Islet of Langerhans (tissue), 1 donor: ENCODE measurements at regions not wholly inside any gene's neighbourhood (a gene's known extent, or its start where the extent isn't known, plus 50 kb on each side); places are given as distances from the start of the nearest gene placed in this dataset.
"Not testable (repeated sequence)": the region's sequence is repeated elsewhere in the genome, so short reads cannot be mapped to it uniquely, and the experiment has no call there.

Experiments used
- FAIRE-seq: peaks from one replicate; lab custom pipeline; 2011; peaks lifted over from hg19 to GRCh38; lab: Jason Lieb, UNC

DNA sequence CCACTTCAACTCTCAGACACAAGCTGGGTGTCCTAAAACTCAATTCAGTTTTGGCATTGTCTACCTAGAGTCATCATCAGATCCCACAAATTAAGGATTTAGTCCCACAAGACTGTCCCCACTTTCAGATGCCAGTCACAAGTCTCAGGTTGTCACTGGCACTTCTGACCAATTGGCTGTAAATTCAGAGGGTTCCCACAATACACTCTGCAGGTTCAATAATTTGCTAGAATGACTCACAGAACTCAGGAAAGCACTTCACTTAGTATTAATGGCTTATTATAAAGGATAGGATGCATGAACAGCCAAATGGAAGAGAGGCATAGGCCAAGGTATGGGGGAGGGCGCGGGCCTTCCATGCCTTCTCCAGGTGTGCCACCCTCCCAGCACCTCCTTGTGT is 209.1 kb downstream of the SREK1 start:
- FAIRE-seq: no peak

DNA sequence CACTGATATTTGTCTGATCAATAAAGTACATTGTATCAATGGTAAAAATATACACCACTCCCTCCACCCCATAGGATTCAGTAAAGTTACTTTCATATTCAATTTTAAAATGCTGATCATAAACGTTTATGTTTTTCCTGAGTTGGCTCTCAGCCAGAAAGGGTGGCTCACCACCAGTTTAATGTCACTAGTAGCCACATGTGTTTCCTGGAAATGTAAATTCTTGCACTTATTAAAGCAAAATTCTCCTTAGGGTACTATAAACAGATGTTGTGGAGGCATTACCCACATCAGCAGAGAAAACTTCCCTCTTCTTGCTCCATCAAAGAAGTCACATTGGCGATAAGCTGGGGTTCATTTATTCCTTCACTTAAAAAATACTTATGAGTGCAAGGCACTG is 210.3 kb downstream of the SREK1 start:
- no peak for FAIRE-seq

DNA sequence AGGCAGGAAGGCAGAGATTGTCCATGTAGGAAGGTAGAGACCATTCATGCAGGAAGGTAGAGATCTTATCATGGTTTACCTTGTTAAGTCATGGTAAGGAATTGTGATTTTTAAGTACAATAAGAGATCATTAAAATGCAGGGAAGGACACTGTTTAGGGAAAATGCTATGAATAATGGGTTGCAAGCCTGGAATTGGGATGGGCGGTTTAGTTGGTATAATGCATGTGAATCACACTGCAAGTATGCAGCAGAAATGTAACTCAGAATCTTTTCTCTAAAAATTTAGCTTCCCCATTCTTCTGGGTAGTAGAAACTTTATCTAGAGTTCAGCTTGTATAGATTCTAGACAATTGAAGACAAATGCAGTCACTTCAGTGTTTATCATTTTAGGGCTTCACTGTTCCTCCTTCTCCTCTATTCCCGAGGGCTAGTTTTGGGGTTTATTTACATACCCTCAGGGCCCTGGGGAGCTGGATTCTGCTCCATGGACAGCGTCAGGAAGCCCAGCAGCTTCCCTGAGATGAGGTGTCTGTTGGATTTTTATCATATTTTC is 212.0 kb downstream of the SREK1 start:
- FAIRE-seq: no peak

DNA sequence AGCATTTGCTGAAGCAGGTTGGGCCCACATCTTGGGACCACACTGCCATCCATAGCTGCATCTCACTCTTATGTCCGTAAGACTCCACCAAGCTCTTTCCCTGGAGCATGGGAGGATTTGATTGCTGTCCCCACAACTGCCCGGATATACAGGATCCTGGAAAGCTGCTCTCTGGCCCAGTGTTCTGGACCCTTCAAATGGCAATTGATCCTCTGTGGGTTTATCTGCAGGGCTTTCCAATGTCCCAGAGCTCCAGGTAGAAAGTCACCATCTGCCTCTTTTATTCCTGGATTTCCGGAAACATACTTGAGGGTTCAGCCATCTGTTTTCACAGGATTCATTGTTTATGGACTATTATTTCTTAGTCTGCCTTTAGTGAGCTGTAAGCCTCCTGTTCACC is 214.6 kb downstream of the SREK1 start:
- no peak for FAIRE-seq

DNA sequence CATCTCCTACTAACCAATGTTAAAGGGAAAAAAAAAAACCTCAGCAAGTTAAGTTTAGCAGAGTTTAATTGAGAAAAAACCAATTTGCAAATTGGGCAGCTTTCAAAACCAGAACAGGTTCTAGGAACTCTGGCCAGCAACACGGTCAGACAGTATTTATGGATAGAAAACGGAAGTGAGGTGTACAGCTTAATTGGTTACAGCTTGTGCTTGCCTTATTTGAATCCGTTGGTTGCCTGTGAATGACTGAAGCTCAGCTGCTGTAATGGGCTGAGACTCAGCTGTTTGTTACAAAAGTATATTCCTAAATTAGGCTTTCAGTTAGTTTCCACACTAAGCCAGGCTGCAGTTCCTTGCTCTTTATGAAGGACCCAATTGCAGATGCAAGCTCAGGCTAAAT is 217.0 kb downstream of the SREK1 start:
- no peak for FAIRE-seq

DNA sequence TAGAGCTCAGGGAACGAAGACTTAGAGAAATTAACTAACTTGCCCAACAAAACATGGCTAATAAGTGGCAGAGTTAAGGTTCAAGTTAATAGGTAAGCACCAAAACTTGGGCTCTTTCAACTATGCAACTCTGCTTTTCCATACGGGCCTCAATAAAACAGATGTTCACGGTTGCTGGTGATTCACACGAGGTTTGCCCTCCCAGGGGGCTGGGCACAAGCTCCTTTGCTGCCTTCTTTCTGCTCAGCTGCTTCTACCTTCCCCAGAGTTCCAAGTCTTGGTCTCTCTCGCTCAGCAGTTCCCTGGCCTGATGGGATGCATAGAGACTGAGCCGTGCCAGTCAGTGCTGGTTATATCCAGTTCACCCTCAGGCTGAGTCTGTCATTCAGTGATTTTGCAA is 217.9 kb downstream of the SREK1 start:
- no peak for FAIRE-seq

DNA sequence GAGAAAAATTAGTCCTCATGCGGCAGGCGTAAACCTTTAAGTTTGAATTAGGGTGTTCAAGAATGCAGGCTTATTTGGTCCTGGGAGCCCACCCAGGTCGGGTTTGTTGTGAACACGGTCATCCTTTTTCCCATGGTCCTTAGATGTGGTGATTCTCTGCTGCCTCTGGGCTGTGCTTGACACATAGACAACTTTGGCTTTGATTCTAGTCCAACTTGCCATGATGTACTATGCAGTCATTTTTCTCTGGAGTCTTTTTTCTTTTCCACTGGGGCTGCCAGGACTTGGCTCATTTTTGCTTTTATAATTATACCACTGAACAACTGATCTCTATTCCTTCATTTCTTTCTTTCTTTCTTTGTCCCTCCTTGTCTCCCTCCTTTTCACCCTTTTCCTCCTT is 218.6 kb downstream of the SREK1 start:
- FAIRE-seq: no peak

DNA sequence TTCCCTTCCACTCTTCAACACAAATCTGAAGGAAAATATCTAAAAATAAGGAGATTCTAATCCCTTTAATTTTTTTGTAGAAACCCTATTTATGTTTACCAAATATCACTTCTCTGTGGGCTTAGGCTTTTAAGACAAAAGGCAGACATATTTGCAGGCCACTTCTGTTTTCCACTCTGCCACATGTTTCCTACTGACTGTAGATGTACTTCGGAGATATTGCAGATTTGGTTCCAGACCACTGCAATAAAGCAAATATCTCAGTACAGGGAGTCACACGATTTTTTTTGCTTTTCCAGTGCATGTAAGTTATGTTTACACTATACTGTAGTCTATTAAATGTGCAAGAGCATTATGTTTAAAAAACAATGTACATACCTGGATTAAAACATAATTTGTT is 219.0 kb downstream of the SREK1 start:
- no peak for FAIRE-seq

DNA sequence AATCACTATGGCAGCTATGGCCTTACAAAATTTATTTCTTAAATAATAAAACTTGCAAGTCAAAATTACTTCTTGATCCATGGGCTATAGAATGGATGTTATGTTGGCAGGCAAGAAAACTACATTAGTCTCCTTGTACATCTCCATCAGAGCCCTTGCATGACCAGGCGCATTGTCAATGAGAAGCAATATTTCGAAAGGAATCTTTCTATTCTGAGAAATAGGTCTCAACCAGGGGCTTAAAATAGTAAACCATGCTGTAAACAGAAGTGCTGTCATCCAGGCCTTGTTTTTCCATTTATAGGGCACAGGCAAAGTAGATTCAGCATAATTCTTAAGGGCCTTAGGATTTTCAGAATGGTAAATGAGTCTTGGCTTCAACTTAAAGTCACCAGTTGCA is 220.1 kb downstream of the SREK1 start:
- no peak for FAIRE-seq

DNA sequence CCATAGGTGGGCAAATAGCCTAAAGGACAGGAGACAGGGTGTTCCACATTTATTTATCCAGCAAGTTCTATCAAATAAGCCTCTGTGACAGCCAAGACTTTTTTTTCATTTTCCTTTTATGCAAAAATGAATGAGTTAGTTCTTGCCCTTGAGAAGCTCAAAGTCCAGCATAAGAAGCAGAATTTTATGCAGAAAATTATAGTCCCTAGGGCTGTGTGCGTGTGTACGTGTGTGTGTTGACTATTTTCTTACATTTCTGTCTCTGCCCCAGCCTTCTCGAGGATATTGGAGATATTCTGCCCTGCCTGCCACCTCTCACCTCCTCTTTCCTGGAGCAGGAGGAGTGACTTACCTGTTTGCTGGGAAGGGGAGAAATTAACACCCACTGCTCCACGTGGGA is 221.9 kb downstream of the SREK1 start:
- no peak for FAIRE-seq

DNA sequence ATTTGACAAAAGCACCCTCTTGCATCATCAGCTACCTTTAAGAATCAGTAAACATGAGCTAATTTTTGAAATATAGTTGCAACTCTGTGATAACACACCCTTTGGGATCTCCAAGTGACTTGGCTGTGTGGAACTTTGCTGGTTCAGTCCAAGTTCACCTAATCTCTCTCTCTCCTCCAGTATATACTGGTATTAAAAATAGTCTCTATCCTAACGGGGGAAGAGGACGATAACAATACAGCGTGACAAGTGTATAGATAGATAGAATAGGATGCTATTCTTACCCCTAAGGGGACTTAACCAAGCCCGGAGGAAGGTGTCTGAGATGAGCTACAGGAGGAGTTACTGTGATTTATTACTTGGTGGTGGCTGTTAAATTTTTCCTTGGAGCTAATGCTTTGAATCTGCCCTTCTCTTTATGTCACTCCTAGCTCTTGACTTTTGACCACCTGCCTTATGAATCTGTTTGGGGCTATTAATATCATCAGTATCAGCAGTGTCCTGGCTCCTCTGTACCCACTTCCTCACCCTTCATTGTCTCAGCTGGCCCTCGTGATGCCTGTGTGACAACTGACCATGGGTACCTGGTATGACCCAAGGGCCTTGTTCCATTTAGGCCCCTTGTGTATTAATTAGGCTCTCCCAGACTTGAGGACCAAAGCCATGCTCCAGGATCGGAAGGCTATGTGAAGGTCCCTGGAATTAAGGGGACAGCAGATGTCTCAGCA is 223.9 kb downstream of the SREK1 start:
- no peak for FAIRE-seq

DNA sequence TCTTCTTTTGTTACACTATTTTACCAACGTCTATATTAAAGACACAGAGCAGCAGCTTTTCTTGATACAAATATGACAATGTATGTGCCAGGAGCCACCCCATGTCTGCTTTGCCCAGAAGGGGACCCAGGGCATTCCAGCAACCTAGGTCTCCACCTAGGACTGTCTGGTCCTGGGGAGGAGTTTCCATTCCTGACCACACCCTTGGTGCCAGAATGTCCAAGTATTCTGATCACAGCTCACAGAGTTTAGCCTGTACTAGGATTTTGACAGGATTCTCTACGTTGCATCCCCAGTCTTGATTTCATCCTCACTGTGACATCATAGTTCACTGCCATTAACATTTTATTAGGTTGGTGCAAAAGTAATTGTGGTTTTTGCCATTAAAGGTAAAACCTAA is 224.7 kb downstream of the SREK1 start:
- FAIRE-seq: no peak

DNA sequence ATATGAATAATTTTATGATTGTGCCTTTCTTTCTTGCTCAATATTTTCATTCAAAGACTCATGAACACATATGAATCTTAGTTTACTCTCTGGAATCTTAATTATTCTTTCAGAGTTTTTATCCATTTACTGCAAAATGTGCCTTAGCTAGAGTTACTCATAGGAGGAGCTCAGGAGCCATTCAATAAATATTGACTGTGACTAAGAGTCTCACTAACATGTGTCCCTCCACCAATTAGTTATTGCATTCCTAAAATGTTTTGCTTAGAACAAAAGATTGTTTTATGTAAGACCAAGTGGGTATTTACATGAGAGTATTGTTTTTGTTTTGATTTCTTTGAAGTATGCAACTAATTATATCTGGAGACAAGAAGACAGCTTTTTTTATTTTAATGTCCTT is 218.4 kb upstream of the MAST4 start:
- no peak for FAIRE-seq

DNA sequence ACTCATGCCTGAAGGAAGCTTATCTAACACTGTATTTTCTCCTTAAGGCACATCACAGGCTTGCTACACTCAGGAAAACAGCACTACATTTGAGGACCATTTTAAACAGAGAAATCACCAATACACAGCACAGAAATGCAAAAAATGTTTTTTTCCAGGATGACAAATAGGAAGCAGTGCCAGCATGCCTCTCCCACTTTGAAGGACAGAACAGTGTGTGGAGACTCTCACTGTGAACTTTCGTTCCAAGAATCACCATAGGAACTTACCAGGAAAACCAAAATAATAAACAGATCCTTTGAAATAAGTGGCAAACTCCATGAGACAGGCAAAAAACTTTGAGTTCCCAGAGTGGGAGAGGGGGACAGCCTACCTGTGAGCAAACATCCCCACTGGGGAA is 217.8 kb upstream of the MAST4 start:
- FAIRE-seq: no peak

DNA sequence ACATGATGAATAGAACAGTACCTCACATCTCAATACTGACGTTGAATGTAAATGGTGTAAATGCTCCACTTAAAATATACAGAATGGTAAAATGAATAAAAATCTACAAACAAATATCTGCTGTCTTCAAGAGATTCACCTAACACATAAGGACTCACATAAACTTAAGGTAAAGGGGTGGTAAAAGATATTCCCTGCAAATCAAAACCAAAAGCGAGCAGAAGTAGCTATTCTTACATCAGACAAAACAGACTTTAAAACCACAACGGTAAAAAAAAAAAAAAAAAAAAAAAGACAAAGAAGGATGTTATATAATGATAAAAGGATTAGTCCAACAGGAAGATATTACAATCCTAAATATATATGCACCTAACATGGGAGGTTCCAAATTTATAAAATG is 214.0 kb upstream of the MAST4 start:
- no peak for FAIRE-seq

DNA sequence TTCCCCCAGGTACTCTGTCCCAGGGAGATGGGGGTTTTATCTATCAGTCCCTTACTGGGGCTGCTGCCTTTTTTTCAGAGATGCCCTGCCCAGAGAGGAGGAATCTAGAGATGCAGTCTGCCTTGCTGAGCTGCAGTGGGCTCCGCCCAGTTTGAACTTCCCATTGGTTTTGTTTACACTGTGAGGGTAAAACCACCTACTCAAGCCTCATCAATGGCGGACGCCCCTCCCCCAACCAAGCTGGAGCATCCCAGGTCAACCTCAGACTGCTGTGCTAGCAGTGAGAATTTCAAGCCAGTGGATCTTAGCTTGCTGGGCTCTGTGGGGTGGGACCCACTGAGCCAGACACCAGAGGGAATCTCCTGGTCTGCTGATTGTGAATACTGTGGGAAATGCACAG is 191.0 kb upstream of the MAST4 start:
- not testable (repeated sequence) for FAIRE-seq

DNA sequence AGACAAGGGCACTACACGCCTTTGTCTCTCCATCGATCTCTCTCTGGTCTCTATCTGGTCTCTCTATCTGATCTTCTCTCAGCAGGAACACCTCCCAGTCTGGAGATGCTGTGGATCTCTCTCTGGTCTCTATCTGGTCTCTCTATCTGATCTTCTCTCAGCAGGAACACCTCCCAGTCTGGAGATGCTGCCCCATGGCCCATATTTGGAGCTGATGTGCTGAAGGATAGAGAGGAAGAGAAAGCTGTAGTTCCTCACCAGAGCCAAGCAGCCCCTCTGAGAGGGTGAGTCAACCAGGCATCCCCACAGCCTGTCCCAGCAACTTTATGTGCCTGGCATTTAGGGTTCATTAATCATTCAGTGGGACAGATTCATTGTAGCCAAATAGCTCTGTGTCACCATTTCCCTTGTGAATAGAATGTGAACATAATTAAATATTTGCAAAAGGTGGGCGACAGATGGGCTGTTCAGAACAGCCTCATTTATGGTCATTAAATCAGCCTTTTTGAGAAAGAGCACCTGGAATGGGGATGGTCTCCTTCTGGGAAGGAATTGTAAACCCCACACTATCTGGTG is 189.3 kb upstream of the MAST4 start:
- FAIRE-seq: no peak

DNA sequence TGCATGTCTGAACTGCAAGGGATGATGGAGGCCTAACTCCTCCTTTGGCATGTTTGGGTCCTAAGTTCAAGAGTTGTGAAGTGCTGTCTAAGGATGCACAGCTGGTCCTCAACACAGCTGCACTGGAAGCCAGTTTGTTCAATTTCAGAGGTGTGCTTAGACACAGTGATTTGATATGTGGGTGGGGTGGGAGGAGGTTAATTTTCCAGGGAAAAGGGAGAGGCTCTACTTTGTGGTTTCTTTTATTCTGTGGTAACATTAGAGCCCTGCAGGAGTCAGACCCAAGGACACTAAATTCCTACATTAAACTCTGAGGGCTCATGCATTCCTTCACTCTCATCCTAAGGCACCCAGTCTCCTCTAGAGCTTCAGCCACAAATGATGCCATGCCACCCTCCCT is 188.4 kb upstream of the MAST4 start:
- no peak for FAIRE-seq

DNA sequence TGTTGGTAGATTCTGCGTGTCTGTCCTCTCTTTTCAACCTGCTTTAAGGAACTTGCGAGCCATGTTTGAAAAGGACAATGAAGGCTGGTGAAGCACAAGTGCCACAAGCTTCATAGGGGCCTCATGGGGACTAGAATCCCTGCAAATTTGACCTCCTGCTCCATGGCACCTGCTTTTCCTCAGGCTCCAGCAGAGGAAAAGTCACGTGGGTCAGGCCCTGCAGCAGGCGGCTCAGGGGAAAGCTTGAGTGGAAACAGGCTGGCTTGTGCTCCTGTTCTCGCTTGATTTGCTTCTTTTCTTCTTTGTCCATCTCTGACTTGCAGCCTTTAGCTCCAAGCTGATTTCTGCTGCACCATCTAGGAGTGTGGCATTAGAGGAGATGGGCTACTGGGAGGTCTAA is 187.6 kb upstream of the MAST4 start:
- FAIRE-seq: no peak

DNA sequence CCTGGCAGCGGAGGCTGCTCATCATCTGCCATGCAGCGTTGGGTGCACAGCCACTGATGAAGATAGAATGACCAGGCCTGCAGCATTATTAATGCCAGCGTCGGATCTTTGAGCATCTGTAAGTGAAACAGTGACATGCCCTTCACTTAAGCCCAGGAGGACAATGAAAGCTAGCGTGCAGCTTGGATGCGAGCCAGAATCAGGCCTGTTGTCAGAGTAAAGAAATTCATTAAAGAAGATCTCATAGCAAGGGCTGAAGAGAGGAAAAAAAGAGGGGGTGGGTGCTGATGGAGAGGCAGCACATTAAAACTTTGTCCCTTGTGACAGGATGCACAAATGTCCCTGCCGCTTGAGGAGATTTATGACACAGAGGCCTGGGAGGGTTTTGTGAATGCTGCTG is 186.1 kb upstream of the MAST4 start:
- no peak for FAIRE-seq

DNA sequence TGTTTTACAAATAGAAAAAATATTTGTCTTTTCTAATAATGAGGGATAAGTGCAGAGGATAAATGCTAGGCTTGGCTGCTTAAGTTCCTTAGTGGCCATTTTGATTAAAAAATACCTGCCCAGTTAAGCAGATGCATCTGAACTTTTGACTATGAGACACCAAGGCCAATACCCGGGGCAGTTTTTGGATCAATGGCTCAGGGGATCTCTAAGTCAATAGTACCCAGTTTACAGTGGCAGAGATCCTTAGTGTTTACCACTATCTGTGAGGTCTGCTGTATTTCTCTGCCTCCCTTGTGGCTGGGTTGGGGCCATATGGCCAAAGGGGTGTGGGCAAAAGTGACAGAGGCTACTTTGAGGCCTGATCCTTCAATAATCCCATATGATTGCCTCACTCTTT is 184.5 kb upstream of the MAST4 start:
- no peak for FAIRE-seq

DNA sequence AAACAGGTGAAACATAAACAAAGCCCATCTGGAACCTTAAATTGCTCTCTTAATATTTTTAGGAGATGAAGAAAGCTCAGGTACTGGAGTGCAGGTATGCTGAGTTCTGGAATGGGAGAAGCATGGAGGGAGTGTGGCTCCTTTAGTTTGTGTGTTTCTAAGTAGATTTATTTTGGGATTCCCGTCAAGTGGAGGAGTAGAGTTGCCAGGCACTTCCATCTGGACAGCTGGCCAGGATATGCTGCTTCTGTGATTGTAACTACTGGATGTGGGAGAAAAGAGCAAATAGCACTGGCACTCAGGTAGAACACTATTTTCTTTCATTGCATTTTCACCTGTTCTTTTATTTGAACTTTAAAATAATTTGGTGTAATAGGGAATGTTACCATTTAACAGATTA is 182.3 kb upstream of the MAST4 start:
- no peak for FAIRE-seq

DNA sequence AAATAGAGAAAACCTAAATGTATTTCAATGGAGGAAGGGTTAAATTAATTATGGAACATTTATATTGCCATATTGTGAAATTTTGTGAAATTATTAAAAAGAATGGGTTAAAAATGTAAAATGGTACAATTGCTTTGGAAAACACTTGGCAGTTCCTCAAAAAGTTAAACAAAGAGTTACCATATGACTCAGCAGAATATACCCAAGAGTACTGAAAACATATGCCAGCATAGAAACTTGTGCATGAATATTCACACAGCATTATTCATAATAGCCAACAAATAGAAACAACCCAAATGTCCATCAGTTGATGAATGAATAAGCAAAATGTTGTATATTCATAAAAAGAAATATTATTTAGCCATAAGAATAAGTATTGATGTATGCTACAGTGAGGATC is 181.0 kb upstream of the MAST4 start:
- FAIRE-seq: no peak

DNA sequence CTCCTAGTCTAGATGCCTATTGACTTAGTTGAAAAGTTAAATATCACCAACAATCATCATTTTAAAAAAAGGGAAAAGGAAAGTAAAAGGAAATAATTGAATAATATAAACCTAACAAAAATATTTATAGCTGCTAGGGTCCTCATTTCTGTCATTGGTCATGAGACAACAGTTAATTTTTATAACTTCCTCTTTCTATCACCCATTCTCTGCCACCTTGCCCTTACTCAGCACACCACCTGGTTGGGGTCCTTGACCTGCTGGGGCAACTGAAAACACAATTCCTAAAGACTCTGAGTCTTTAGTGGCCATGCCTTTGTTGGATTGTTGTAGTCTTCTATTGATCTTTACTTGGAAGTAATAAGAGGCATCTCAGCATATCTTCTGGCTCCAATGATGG is 179.5 kb upstream of the MAST4 start:
- no peak for FAIRE-seq
